GM18502 (cell line): ENCODE measurements at regions not wholly inside any gene's neighbourhood (a gene's known extent, or its start where the extent isn't known, plus 50 kb on each side); places are given as distances from the start of the nearest gene placed in this dataset.
"Not testable (repeated sequence)": the region's sequence is repeated elsewhere in the genome, so short reads cannot be mapped to it uniquely, and the experiment has no call there.

Source experiments
- ATAC-seq: cut with Tn5 transposase; IDR thresholded peaks from one replicate; pipeline ENCODE4 v1.9.1; 2021; ENCODE audit warnings: mild to moderate bottlenecking; ENCODE audit not compliant: unreplicated experiment, poor library complexity

DNA sequence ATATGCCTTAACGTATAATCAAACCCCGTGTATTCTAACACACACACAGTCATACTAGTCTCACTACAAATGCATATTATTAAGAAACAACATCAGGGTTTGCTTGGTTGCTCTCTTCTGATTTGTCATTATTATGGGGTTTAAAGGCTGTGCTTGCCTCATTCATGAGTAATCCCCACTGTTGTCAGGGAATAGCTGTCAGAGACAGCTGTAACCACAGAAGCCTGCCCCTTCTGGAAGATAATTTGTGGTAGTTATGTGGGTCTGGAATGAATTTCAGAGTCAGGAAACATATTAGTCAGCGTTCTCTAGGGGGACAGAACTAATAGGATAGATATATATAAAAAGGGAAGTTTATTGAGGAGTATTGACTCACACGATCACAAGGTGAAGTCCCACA lies 456.9 kb upstream of the TMEM132C start:
- no peak for ATAC-seq

DNA sequence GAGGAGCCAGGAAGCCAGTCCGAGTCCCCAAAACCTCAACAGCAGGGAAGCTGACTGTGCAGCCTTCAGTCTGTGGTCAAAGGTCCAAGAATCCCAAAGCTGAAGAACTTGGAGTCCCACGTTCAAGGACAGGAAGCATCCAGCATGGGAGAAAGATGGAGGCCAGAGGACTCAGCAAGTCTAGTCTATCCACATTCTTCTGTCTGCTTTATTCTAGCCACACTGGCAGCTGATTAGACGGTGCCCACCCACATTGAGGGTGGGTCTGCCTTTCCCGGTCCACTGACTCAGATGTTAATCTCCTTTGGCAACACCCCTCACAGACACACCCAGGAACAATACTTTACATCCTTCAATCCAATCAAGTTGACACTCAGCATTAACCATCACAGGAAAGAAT lies 456.5 kb upstream of the TMEM132C start:
- not testable (repeated sequence) for ATAC-seq

DNA sequence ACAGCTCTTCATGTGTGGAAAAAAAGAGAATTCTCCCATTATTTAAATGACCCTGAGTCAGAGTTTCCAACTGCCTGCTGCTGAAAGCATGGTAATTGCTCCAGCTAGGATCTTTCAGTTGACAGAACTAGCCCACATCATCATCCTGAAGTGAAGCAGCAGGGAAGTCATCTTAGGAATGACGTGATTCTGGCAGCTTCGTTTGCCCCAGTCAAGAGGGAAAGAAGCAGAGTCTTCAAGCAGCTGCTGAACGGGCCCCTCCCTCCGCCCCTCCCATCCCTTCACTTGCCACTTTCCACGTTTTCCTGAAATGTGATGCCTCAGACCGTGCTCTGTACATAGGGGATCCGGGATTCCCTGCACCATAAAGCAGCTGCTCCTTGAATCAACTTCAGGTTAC lies 455.0 kb upstream of the TMEM132C start:
- ATAC-seq: no peak

DNA sequence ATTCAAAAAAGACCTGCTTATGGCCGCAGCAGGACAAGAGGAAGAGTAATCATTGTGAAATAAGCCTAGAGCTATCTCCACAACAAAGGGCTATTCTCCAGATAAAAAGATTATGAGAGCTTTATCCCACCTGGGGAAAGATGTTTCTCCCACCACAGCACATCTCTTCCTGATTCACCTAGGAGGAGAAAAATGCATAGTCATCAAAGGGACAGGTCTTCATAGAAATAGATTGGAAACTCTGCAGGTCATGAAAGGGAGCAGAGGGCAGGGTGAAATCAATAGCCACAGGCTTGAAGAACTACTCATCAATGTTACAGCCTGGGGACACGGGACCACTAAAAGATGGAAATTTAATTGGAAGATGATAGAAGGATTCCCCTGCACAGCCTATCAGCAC lies 453.8 kb upstream of the TMEM132C start:
- no peak for ATAC-seq

DNA sequence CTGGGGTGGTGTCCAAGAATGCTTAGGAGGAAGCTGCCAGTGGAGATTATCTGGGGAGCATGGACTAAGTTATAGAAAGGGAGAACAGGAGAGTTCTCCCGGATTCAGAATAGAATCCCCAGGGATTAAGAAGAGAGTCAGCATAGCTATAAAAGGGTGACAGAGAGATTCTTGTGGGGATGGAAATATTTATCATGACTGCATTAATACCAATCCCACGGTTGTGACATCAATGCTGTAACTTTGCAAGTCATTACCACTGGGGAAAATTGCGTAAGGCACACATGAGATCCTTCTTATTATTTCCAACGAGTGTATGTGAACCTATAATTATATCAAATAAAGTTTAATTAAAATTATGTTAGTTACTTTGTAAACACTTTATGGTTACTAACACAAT lies 447.9 kb upstream of the TMEM132C start:
- ATAC-seq: no peak

DNA sequence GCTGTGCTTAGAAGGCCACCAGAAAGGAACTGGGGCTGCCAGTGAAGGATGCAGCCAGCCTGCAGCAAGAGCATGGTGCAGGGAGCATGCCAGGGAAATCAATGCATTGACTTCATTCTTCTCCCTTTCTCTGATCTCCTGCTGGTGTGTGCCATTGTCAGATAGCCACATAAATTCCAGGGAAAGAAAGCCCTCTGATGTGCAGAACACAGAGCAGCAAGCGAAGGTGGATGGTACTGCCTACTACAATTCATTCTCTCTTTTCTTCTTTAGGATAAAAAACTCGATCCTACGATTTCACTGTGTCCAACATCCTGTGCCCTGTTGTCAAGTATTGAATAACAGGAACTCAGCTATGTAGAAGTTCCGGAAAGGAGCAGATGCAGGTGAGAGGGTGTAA lies 446.7 kb upstream of the TMEM132C start:
- ATAC-seq: no peak

DNA sequence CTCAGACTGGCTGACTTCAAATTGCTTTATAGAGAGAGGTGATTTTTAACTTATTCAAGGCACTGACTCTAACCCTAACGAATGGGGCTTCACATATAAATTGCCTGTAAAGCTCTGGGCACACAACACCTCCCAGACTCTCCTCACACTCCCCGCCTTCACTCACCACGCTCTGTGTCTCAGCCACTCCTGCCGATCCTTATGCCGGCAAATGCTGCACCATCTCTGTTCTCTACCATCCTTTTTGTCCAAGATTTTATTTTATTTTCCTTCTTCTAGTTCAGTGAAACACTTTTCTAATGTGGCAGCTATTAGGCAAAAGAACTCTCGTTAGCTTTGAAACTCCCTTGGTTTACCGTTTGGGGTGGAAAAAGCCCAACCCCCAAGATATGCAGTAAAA lies 446.1 kb upstream of the TMEM132C start:
- ATAC-seq: no peak

DNA sequence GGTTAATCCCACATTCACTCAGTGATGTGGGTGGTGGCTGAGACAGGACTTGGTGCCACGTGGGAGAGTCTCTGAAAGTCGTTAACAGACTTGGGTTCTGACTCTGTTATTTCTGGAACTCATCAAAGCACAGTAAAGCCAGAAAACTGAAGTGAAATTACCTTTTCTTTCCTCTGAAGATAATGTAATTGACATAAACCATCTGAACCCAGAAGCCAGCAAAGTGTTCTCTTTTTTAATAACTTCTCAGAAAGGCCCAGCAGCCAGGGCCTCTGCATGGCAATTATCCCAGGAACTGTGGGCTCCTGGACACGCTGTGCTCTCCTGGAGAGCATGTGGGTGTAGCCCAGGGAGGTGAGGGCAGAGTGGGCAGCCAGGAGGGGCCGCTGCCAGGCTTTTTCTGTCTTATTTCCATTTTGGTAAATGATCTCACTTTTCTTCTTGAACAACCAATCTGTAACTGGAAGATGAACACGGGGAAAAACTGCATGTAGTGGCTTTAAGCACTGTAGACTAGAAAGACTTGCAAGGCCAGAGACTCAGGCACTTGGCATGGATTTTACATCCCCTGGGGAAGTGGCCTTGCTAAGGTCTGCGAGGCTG lies 444.1 kb upstream of the TMEM132C start:
- ATAC-seq: no peak

DNA sequence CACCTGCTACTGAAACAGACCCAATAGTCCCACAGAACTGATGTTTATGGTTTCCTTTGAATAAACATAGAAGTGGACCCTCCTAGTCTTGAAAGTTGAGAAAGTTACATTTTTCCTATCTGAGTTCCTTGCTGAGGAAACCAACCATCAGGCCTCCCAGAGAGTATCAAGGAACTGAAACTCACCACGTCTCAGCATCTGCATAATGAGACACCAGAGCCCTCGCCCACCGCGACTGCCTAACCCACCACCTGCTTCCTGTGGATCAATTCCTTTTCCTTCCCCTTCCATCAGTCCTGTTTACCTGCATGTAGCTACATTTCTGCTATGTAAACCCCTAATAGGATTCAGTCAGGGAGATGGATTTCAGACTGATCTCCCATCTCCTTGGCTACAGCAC lies 443.2 kb upstream of the TMEM132C start:
- no peak for ATAC-seq

DNA sequence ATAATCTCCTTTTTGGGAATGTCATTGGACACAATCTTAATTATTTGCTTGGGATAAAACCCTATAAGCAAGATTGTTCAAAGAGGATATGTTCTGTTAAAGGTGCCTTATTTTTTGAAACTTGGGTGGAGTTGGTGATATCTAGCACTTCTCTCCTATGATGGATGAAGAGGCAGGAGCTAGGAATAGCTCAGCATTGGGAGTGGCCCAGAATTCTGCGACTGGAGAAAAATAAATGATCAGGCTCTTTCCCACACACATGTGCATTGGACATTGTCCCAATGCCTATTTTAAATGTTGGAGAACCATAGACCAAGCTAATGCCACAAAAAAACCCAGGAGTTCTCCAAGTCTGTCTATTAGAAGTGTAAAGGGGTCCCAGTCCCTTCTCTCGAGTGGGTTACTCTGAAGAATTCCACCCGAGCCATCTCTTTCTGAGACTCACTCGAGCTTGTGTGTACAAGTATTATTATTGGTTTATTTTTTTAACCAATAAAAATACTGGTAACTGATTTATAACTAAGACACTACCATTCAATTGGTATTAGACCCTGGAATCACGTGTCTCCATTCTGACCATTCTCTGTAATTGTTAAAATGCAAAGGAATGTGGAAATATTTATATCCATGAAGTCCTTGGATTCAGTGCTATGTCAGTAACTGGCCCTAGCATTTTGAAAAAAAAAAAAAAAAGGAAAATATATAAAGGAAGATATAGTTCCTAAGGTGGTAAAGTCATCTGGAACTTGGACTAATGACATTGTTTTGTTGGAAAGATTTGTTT lies 437.5 kb upstream of the TMEM132C start:
- ATAC-seq: no peak

DNA sequence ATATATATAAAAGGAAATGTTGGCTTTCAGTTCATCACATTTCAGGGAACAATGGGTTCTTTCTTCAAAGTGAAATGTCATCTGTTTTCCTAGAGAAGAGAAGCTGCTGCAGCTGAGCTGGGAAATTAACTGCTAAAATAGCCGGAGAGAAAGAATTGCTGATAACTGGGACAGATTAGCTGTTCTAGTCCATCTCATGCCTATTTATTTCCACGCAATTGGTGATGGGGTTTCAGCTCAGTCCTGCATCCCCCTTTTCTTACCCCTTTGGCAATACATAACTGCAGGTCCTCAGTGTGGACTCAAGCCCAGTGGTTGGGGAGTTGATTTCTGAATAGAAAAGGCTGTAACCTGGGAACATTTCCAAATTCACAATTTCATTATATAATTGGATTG lies 436.9 kb upstream of the TMEM132C start:
- ATAC-seq: no peak

DNA sequence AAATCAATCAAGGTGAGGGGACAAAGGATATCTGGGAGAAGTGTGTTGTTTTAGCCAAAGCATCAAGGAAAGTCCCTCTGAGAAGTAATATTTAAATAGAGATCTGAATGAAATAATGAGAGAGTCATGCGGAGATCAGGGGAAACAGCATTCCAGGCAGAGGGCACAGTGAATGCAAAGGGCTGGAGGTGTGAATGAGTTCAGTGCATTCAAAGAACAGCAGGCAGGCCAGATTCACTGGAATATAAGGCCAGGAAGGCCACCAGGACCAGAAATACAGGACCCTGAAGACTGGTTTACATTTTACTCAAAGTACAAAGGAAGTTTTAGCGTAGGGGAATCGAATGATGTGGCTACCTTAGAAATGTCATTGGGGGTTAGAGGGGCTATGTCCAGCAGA lies 436.2 kb upstream of the TMEM132C start:
- no peak for ATAC-seq

DNA sequence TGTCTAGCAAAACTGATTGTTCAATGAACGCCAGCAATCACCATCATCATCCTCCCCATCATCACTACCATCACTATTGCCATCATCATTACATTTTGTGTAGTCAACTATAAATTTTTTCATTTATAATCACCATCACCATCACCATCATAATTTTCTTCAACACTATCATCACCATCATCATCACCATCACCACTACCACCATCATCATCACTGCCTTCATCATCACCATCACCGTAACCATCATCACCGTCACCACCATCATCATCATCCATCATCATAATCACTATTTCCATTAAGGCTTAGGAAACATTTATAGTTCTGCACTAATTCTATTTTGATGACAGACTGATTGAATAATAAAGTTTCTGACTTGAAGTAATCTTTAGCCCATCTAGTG lies 434.8 kb upstream of the TMEM132C start:
- ATAC-seq: no peak

DNA sequence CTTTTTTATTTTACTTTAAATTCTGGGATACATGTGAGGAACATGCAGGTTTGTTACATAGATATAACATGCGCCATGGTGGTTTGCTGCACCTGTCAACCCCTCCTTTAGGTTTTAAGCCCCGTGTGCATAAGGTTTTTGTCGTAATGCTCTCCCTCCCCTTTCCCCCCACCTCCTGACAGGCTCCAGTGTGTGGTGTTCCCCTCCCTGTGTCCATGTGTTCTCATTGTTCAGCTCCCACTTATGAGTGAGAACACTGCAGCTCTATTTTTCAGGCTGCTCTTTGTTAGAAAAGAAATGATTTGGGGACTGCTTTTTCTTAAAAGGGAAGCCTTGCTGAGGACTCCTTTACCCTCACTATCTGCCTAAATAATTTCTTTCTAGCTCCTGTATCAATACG lies 430.2 kb upstream of the TMEM132C start:
- ATAC-seq: not testable (repeated sequence)

DNA sequence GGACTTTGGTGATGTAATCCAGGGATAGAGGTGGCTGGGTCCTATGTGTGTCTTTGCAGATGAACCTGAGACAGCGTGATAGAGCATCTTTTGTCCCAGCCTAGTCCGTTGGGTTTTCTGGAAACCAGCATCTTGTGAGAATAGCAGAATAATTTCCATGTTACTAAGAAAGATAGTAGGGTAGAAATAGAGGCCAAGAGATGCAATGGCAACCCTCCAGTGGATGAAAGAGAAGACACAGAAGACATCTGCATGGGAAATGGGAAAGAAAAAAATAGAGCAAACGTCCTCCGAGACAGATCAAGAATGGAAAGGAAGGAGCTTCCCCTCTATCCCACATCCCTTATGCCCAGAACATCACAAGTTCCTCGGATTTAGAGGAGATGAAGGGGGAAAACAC lies 409.3 kb upstream of the TMEM132C start:
- ATAC-seq: no peak

DNA sequence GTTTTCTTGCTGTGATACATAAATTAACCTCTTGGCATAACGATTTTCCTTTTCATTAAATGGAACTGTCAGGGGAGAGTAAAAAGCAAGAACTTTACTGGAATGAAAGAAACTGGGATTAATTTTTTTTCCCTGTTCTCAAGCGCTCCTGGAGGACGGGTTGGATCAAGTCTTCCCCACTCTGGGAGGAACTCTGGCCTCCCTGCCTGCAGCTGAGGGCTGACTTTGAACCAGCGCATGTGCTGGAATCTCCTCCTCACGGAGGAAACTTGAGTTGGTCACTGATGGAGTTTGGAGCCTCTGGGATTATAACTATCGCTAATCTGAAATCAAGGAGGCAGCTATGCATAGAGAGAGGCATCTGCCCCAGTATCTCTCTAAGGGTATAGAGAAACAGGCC lies 406.4 kb upstream of the TMEM132C start:
- no peak for ATAC-seq

DNA sequence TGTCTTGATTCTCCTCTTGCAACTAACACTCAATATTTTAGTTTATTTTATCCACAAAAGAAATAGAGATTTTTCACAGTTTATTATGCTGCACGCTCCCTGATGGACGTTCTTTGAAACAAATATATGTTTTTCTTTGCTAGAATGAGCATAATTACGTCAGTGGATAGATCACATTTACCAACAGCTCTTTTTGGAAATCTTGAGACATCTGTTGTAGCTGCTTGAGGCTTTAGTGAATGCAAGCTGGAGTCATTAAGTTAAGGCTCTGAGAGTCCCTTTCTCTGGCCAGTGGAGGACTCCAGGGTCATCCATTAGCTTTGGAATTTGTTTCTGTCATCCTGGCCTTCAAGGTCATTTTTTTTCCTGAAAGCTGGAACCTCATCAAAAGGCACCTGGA lies 405.6 kb upstream of the TMEM132C start:
- ATAC-seq: no peak

DNA sequence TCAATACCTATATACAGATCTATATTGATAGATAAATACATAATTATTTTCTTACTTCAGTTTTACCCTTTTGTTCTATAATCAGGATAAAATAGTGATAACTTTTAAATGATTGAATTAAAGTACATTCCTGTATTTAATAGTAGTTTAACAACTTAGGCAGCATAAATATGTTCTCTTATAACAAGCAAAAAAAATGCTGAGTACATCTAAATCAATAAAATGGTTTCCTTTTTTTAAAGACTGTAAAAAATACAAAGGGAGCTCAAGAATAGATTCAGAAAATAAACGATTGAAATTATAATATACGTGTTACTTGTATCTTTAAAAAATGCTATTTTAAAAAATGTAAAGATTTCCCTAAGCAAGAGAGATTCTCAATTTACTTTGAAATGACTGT lies 393.7 kb upstream of the TMEM132C start:
- no peak for ATAC-seq

DNA sequence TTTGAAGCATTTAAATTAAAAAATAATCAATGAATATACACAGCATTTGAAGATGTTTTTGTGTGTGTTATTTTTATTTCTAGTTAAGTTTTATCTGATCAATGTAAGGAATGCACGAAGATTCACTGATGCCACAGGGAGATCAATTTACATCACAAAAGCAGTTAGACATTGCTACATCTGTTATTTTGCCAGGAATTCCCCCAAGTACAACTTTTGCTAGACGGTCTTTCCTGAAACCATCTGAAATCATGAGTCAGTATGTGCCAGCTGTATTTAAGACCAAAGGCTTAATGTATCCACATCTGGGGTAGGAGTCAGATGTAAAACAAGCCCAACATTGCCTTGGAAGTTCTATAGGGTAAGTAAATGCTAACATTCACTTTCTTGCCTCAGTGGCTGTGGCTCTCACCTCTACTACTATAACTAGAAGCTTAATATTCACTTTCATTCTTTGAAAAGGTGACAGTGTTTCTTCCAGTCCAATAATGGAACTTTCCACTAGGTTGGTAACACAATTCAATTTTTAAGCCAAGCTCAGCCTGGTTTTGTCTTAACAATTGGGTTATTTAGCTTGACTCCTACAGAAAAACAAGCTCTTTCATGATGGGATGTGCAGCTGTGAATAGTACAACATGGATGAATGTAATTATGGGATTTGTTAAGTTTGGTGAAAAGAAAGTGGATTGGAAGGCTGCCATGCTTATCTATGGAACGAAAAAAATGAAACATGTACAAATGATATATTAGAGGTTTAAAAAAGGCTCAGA lies 385.4 kb upstream of the TMEM132C start:
- ATAC-seq: no peak

DNA sequence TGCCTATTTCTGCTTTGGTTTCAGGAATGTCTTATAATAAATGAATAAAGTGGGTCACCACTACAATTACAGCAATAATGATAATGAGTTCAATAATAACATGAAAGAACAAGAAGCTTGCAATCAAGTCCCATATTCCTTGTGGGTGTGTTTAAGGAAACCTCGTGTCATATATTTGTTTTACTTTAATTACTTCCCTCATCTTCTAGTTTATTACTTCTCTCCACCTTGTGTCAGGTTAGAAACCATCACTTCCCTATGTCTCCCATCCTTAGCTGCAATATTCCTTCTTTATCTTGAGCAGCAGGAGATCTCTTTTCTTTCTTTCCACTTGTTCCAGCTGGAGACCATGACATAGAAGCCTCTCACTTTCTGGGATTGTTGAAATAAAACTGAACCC lies 384.0 kb upstream of the TMEM132C start:
- no peak for ATAC-seq

DNA sequence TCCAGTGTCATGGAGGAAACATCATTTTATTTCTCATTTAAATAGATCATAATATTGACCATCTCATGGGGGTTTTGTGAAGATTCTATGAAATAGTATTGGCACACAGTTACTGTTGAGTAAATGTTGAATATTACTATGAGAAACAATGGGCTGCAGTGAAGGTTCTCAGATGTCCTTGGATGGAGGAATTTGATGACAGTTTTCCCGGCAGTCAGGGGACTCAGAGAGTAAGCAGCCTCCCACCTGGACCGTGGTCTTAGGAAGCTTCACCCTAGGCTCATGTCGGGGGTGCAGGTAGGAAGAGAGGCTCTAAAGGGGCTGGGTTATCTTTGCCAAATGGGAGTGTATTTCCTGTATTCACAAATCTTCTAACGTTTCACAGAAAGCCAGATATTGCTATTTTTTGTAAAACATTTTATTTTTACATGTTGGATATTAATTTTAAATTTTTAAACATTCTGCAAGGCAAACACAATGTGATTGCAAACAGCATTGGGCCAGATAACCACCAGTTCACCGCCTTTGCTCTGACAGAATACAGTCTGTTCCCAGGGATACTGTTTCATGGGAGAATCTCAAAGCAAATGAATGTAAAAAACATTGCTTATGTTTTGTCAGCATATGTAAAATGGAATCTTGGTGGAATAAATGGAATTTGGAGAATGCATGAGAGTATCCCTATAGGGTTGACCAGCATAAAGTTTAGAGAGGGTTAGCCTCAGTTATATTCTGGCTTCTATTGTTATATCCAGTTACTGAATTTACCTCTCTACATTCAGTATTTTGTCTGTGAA lies 380.8 kb upstream of the TMEM132C start:
- ATAC-seq: no peak
